ENCODE measurements at regions not wholly inside any gene's neighbourhood (a gene's known extent, or its start where the extent isn't known, plus 50 kb on each side); places are given as distances from the start of the nearest gene placed in this dataset.
"Not testable (repeated sequence)": the region's sequence is repeated elsewhere in the genome, so short reads cannot be mapped to it uniquely, and the experiment has no call there.

GRCh38 chr1:55869065-55869464, 653.9 kb upstream of the USP24 start:
- Histone ChIP-seq H3K27ac (ENCODE audit: low read depth, low read length) (no peak overlapping the region), H3K36me3 (ENCODE audit: control insufficient read depth, insufficient read depth, low read length) (no peaks in the 10 kb centered on the region), H3K9ac (ENCODE audit: extremely low read depth, low read length, poor library complexity, severe bottlenecking) (no peak overlapping the region), H3K9me3 (ENCODE audit: control insufficient read depth, low read length) (no peaks in the 10 kb centered on the region), H3K27me3 (ENCODE audit: control insufficient read depth, insufficient read depth, low read length, poor library complexity, severe bottlenecking) (no peaks in the 10 kb centered on the region), H3K4me3 (ENCODE audit: low read length) (no peak overlapping the region), H3K4me1 (ENCODE audit: control insufficient read depth, insufficient read depth, low read length) (no peaks in the 10 kb centered on the region)
- Mint-ChIP-seq H3K36me3 (ENCODE audit: low read depth) (no peaks in the 10 kb centered on the region), H3K27me3 (ENCODE audit: insufficient read depth) (peaks cover 2% of the 10 kb centered on the region), H3K27ac (no peak overlapping the region), H3K4me1 (peaks cover 2% of the 10 kb centered on the region), H3K9me3 (no peaks in the 10 kb centered on the region), H3K4me3 (no peak overlapping the region)
- DNase-seq: no peak
- 86 to 95% methylated on average over 1 of the region's 1 CpG for whole genome bisulfite sequencing, 2 experiments (ENCODE audit: insufficient coverage in 1 of 2, insufficient read length in 1 of 2)
- no peak for TF ChIP-seq CTCF (conservative IDR thresholded peaks at IDR 0.05)

- H3K9me3 Mint-ChIP-seq: no peaks in the 10 kb centered on the region
- H3K36me3 Mint-ChIP-seq (ENCODE audit: low read depth): no peaks in the 10 kb centered on the region
- Histone ChIP-seq H3K27me3 (ENCODE audit: control insufficient read depth, insufficient read depth, low read length, poor library complexity, severe bottlenecking) (no peaks in the 10 kb centered on the region), H3K9ac (ENCODE audit: extremely low read depth, low read length, poor library complexity, severe bottlenecking) (no peak overlapping the region), H3K36me3 (ENCODE audit: control insufficient read depth, insufficient read depth, low read length) (no peaks in the 10 kb centered on the region), H3K27ac (ENCODE audit: low read depth, low read length) (no peak overlapping the region), H3K4me1 (ENCODE audit: control insufficient read depth, insufficient read depth, low read length) (no peaks in the 10 kb centered on the region), H3K9me3 (ENCODE audit: control insufficient read depth, low read length) (no peaks in the 10 kb centered on the region), H3K4me3 (ENCODE audit: low read length) (no peak overlapping the region)
- TF ChIP-seq CTCF (conservative IDR thresholded peaks at IDR 0.05): peak; percentile 32
- WGBS, 2 experiments (ENCODE audit: insufficient coverage in 1 of 2, insufficient read length in 1 of 2): 67 to 84% methylated on average over 1 to 2 of the region's 2 CpGs
- H3K27me3 Mint-ChIP-seq (ENCODE audit: insufficient read depth): peaks cover 2% of the 10 kb centered on the region
- peaks cover 4% of the 10 kb centered on the region for H3K4me1 Mint-ChIP-seq
- H3K27ac Mint-ChIP-seq: no peak overlapping the region
- no peak overlapping the region for H3K4me3 Mint-ChIP-seq
- no peak for DNase-seq
These were observed 652.9 kb upstream of the USP24 start for GRCh38 chr1:55868026-55868425.

GRCh38 chr1:55867304-55867843, 652.2 kb upstream of the USP24 start:
- Mint-ChIP-seq H3K4me3 (no peak overlapping the region), H3K4me1 (peaks cover 4% of the 10 kb centered on the region)
- 80 to 93% methylated on average over 1 to 3 of the region's 3 CpGs for WGBS, 2 experiments (ENCODE audit: insufficient coverage in 1 of 2, insufficient read length in 1 of 2)

GRCh38 chr1:55865778-55866177, 650.6 kb upstream of the USP24 start:
- H3K27me3 Mint-ChIP-seq (ENCODE audit: insufficient read depth); H3K9me3 Mint-ChIP-seq; H3K27ac Mint-ChIP-seq; H3K27me3 ChIP-seq (ENCODE audit: control insufficient read depth, insufficient read depth, low read length, poor library complexity, severe bottlenecking); DNase-seq; H3K9ac ChIP-seq (ENCODE audit: extremely low read depth, low read length, poor library complexity, severe bottlenecking); H3K4me3 ChIP-seq (ENCODE audit: low read length); H3K4me1 Mint-ChIP-seq; H3K27ac ChIP-seq (ENCODE audit: low read depth, low read length); H3K9me3 ChIP-seq (ENCODE audit: control insufficient read depth, low read length); H3K36me3 ChIP-seq (ENCODE audit: control insufficient read depth, insufficient read depth, low read length); H3K4me3 Mint-ChIP-seq; H3K36me3 Mint-ChIP-seq (ENCODE audit: low read depth); H3K4me1 ChIP-seq (ENCODE audit: control insufficient read depth, insufficient read depth, low read length): not testable (repeated sequence)
- WGBS, 2 experiments (ENCODE audit: insufficient coverage in 1 of 2, insufficient read length in 1 of 2): 68 to 94% methylated on average over 4 to 7 of the region's 7 CpGs

More at GRCh38 chr1:55867304-55867843, 652.2 kb upstream of the USP24 start:
- Histone ChIP-seq H3K4me3 (ENCODE audit: low read length) (no peak overlapping the region), H3K4me1 (ENCODE audit: control insufficient read depth, insufficient read depth, low read length) (no peaks in the 10 kb centered on the region), H3K27ac (ENCODE audit: low read depth, low read length) (no peak overlapping the region), H3K9ac (ENCODE audit: extremely low read depth, low read length, poor library complexity, severe bottlenecking) (no peak overlapping the region), H3K36me3 (ENCODE audit: control insufficient read depth, insufficient read depth, low read length) (no peaks in the 10 kb centered on the region), H3K27me3 (ENCODE audit: control insufficient read depth, insufficient read depth, low read length, poor library complexity, severe bottlenecking) (no peaks in the 10 kb centered on the region), H3K9me3 (ENCODE audit: control insufficient read depth, low read length) (no peaks in the 10 kb centered on the region)
- no peak for TF ChIP-seq CTCF (conservative IDR thresholded peaks at IDR 0.05)
- Mint-ChIP-seq H3K27ac (no peak overlapping the region), H3K9me3 (no peaks in the 10 kb centered on the region), H3K36me3 (ENCODE audit: low read depth) (no peaks in the 10 kb centered on the region), H3K27me3 (ENCODE audit: insufficient read depth) (peaks cover 2% of the 10 kb centered on the region)
- no peak for DNase-seq

All from endodermal cell (in vitro differentiated cells).